Liver (tissue), 8 donors: ENCODE measurements at regions not wholly inside any gene's neighbourhood (a gene's known extent, or its start where the extent isn't known, plus 50 kb on each side); places are given as distances from the start of the nearest gene placed in this dataset.

Experiments
- DNase-seq: peaks from one replicate; pipeline ENCODE4 v3.0.0-alpha.2; 2017; ENCODE audit warnings: low spot score
- H3K27ac ChIP-seq, 2 donors: one replicate each; pipeline ENCODE4 v1.7.0; 2013; ENCODE audit warnings: inconsistent platforms in 2 of 2, low read length in 2 of 2, control low read depth in 1 of 2, low read depth in 1 of 2, mild to moderate bottlenecking in 1 of 2
- H3K27me3 ChIP-seq, 4 donors: one replicate each; pipeline versions ENCODE4 v1.6.1 to v1.7.0; 2013; ENCODE audit warnings: low read length in 3 of 4, inconsistent platforms in 1 of 4, mild to moderate bottlenecking in 1 of 4, moderate library complexity in 1 of 4; ENCODE audit not compliant: control insufficient read depth in 4 of 4, insufficient read depth in 4 of 4
- H3K36me3 ChIP-seq, 4 donors: one replicate each; pipeline versions ENCODE4 v1.6.1 to v1.7.0; 2013; ENCODE audit warnings: low read length in 3 of 4, mild to moderate bottlenecking in 3 of 4, low read depth in 1 of 4, moderate library complexity in 1 of 4; ENCODE audit not compliant: control insufficient read depth in 4 of 4, insufficient read depth in 3 of 4
- H3K4me1 ChIP-seq, 4 donors: one replicate each; pipeline versions ENCODE4 v1.6.1 to v1.7.0; 2013; ENCODE audit warnings: low read length in 3 of 4, mild to moderate bottlenecking in 3 of 4, moderate library complexity in 1 of 4; ENCODE audit not compliant: control insufficient read depth in 4 of 4, insufficient read depth in 4 of 4
- H3K4me3 ChIP-seq, 3 donors: one replicate each; pipeline versions ENCODE4 v1.6.1 to v1.7.0; 2013; ENCODE audit warnings: low read length in 3 of 3, control low read depth in 1 of 3, low read depth in 1 of 3, mild to moderate bottlenecking in 1 of 3
- H3K9ac ChIP-seq, 2 donors: one replicate each; pipeline ENCODE4 v1.7.0; 2013; ENCODE audit warnings: low read length in 2 of 2, mild to moderate bottlenecking in 2 of 2, moderate library complexity in 2 of 2, control low read depth in 1 of 2, low read depth in 1 of 2
- H3K9me3 ChIP-seq, 4 donors: one replicate each; pipeline versions ENCODE4 v1.6.1 to v1.7.0; 2013; ENCODE audit warnings: low read length in 3 of 4; ENCODE audit not compliant: control insufficient read depth in 4 of 4
- EGR1 ChIP-seq, 2 donors: IDR thresholded peaks; 2 replicates each; pipeline ENCODE4 v1.6.1; 2016 to 2018; ENCODE audit warnings: antibody characterized with exemption in 2 of 2, low read depth in 2 of 2
- FOXA1 ChIP-seq: IDR thresholded peaks from 2 replicates; pipeline ENCODE4 v1.6.1; 2016; ENCODE audit warnings: antibody characterized with exemption
- GABPA ChIP-seq, 2 donors: IDR thresholded peaks in 1 of 2; conservative IDR thresholded peaks in 1 of 2; 2 replicates each; pipeline ENCODE4 v1.6.1; 2016; ENCODE audit warnings: antibody characterized with exemption in 2 of 2, mild to moderate bottlenecking in 1 of 2, moderate library complexity in 1 of 2
- HNF4A ChIP-seq, 2 donors: conservative IDR thresholded peaks; 2 replicates each; pipeline ENCODE4 v1.6.1; 2016; ENCODE audit warnings: antibody characterized with exemption in 2 of 2, mild to moderate bottlenecking in 2 of 2
- JUND ChIP-seq, 2 donors: IDR thresholded peaks; 2 replicates each; pipeline ENCODE4 v1.6.1; 2016; ENCODE audit warnings: antibody characterized with exemption in 2 of 2
- NR2F2 ChIP-seq: IDR thresholded peaks from 2 replicates; pipeline ENCODE4 v1.6.1; 2016; ENCODE audit warnings: antibody characterized with exemption
- RAD21 ChIP-seq, 2 donors: IDR thresholded peaks; 2 replicates each; pipeline ENCODE4 v1.6.1; 2016; ENCODE audit warnings: antibody characterized with exemption in 2 of 2, mild to moderate bottlenecking in 2 of 2
- RXRA ChIP-seq, 2 donors: IDR thresholded peaks; 2 replicates each; pipeline ENCODE4 v1.6.1; 2017 to 2018; ENCODE audit warnings: antibody characterized with exemption in 2 of 2, mild to moderate bottlenecking in 1 of 2
- SP1 ChIP-seq: IDR thresholded peaks from 2 replicates; pipeline ENCODE4 v1.6.1; 2018; ENCODE audit warnings: antibody characterized with exemption, mild to moderate bottlenecking
- TAF1 ChIP-seq: conservative IDR thresholded peaks from 2 replicates; pipeline ENCODE4 v1.6.1; 2016; ENCODE audit warnings: antibody characterized with exemption, mild to moderate bottlenecking
- YY1 ChIP-seq: IDR thresholded peaks from 2 replicates; pipeline ENCODE4 v1.6.1; 2016; ENCODE audit warnings: antibody characterized with exemption, mild to moderate bottlenecking
- WGBS: extraction: QIAGEN DNeasy Blood & Tissue Kit; methylation state at CpG from one replicate; pipeline ENCODE4 v1.1.7; 2013; 5-methylcytosine and 5-hydroxymethylcytosine counted together
- TF ChIP-seq, protein P1 (sequence below): fragments of 150-350 bp; IDR thresholded peaks from 2 replicates; pipeline ENCODE4 v1.5.1; 2017; ENCODE audit warnings: improper control_type of control experiment, low read depth, low read length; ENCODE audit not compliant: missing input control
- TF ChIP-seq, protein P2 (sequence below): IDR thresholded peaks from 2 replicates; pipeline ENCODE4 v1.6.1; 2016; ENCODE audit warnings: antibody characterized with exemption, mild to moderate bottlenecking
- TF ChIP-seq, protein P3 (sequence below): IDR thresholded peaks from 2 replicates; pipeline ENCODE4 v1.6.1; 2016; ENCODE audit warnings: antibody characterized with exemption
- TF ChIP-seq, protein P4 (sequence below): IDR thresholded peaks from 2 replicates; pipeline ENCODE4 v1.6.1; 2016; ENCODE audit warnings: antibody characterized with exemption
- TF ChIP-seq, protein P5 (sequence below): IDR thresholded peaks from 2 replicates; pipeline ENCODE4 v1.6.1; 2016; ENCODE audit warnings: antibody characterized with exemption
- donor health status: healthy.
- donor health status: healthy.
- donor health status: healthy.
- donor health status: healthy.
- donor health status: healthy.

DNA sequence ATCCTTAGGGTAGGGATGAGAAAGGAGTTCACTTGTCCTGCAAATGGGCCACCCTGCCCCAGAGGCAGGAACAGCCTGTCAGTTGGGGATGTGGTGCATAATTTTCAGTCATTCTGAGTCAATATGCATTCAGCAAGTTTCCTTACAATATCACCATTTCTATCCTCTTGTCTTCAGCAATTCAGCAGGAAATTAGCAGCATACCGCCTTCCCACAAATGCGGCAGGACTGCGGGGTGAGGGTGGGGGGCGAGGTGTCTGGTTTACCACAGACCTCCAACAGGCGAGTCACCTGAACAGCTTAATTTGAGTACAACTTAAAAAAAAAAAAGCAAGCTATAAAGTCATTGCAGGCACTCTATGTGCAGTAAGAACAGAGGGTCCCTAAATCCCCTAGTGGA lies 126.8 kb downstream of the MAP3K7 start (continued):
- TF ChIP-seq, protein P1, sequence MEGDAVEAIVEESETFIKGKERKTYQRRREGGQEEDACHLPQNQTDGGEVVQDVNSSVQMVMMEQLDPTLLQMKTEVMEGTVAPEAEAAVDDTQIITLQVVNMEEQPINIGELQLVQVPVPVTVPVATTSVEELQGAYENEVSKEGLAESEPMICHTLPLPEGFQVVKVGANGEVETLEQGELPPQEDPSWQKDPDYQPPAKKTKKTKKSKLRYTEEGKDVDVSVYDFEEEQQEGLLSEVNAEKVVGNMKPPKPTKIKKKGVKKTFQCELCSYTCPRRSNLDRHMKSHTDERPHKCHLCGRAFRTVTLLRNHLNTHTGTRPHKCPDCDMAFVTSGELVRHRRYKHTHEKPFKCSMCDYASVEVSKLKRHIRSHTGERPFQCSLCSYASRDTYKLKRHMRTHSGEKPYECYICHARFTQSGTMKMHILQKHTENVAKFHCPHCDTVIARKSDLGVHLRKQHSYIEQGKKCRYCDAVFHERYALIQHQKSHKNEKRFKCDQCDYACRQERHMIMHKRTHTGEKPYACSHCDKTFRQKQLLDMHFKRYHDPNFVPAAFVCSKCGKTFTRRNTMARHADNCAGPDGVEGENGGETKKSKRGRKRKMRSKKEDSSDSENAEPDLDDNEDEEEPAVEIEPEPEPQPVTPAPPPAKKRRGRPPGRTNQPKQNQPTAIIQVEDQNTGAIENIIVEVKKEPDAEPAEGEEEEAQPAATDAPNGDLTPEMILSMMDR, result no peak
- TF ChIP-seq HNF4A (conservative IDR thresholded peaks at IDR 0.05), result no peak

DNA sequence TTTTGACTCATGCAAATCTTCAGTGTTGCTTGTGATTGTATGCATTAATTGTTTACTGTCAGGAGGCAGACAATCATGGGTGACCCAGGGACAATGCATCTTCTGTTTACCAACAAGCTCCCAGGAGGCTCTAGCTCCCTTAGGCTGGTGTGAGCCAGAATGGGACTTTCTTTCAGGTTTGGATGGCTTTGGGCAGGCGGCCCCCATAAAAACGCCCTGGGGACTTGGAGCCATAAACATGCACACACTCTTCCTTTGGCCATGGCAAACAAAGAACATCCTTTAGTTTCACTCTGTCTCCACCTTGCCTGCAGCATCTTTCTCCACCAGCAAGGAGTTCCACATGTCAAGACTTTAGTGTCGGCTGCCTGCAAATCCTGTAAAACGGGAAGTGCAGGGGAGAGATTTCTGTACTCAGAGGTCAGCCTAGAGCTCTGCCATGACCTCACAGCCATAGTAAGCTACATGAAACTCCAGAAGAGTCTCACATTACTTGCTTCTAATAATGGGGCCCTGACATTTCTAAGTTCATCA lies 127.6 kb downstream of the MAP3K7 start:
- Histone ChIP-seq H3K27me3 (no peaks in the 10 kb centered on the region), H3K9me3 (no peaks in the 10 kb centered on the region), H3K36me3 (no peaks in the 10 kb centered on the region), H3K4me3 (no peak overlapping the region), H3K4me1 (no peaks in the 10 kb centered on the region), H3K9ac (no peak overlapping the region), H3K27ac (no peak overlapping the region)
- 55% methylated on average over 4 of the region's 4 CpGs for WGBS
- no peak for DNase-seq
- TF ChIP-seq, protein P2, sequence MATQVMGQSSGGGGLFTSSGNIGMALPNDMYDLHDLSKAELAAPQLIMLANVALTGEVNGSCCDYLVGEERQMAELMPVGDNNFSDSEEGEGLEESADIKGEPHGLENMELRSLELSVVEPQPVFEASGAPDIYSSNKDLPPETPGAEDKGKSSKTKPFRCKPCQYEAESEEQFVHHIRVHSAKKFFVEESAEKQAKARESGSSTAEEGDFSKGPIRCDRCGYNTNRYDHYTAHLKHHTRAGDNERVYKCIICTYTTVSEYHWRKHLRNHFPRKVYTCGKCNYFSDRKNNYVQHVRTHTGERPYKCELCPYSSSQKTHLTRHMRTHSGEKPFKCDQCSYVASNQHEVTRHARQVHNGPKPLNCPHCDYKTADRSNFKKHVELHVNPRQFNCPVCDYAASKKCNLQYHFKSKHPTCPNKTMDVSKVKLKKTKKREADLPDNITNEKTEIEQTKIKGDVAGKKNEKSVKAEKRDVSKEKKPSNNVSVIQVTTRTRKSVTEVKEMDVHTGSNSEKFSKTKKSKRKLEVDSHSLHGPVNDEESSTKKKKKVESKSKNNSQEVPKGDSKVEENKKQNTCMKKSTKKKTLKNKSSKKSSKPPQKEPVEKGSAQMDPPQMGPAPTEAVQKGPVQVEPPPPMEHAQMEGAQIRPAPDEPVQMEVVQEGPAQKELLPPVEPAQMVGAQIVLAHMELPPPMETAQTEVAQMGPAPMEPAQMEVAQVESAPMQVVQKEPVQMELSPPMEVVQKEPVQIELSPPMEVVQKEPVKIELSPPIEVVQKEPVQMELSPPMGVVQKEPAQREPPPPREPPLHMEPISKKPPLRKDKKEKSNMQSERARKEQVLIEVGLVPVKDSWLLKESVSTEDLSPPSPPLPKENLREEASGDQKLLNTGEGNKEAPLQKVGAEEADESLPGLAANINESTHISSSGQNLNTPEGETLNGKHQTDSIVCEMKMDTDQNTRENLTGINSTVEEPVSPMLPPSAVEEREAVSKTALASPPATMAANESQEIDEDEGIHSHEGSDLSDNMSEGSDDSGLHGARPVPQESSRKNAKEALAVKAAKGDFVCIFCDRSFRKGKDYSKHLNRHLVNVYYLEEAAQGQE, result no peak
- TF ChIP-seq HNF4A (conservative IDR thresholded peaks at IDR 0.05) (no peak), RAD21 (IDR thresholded peaks at IDR 0.05) (no peak), JUND (IDR thresholded peaks at IDR 0.05) (no peak), EGR1 (IDR thresholded peaks at IDR 0.05; ENCODE audit: low read depth in 2 of 2) (no peak), YY1 (no peak), RXRA (IDR thresholded peaks at IDR 0.05) (no peak), NR2F2 (no peak), FOXA1 (no peak), SP1 (no peak), TAF1 (no peak), GABPA (IDR thresholded peaks at IDR 0.05 in 1 of 2, conservative IDR thresholded peaks at IDR 0.05 in 1 of 2) (no peak)
- TF ChIP-seq, protein P3, sequence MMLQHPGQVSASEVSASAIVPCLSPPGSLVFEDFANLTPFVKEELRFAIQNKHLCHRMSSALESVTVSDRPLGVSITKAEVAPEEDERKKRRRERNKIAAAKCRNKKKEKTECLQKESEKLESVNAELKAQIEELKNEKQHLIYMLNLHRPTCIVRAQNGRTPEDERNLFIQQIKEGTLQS, result no peak
- TF ChIP-seq, protein P1, result no peak
- TF ChIP-seq, protein P4, sequence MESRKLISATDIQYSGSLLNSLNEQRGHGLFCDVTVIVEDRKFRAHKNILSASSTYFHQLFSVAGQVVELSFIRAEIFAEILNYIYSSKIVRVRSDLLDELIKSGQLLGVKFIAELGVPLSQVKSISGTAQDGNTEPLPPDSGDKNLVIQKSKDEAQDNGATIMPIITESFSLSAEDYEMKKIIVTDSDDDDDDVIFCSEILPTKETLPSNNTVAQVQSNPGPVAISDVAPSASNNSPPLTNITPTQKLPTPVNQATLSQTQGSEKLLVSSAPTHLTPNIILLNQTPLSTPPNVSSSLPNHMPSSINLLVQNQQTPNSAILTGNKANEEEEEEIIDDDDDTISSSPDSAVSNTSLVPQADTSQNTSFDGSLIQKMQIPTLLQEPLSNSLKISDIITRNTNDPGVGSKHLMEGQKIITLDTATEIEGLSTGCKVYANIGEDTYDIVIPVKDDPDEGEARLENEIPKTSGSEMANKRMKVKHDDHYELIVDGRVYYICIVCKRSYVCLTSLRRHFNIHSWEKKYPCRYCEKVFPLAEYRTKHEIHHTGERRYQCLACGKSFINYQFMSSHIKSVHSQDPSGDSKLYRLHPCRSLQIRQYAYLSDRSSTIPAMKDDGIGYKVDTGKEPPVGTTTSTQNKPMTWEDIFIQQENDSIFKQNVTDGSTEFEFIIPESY, result no peak
- TF ChIP-seq, protein P5, sequence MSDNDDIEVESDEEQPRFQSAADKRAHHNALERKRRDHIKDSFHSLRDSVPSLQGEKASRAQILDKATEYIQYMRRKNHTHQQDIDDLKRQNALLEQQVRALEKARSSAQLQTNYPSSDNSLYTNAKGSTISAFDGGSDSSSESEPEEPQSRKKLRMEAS, result no peak
